SK-N-SH (cell line): ENCODE measurements at regions not wholly inside any gene's neighbourhood (a gene's known extent, or its start where the extent isn't known, plus 50 kb on each side); places are given as distances from the start of the nearest gene placed in this dataset.
"Not testable (repeated sequence)": the region's sequence is repeated elsewhere in the genome, so short reads cannot be mapped to it uniquely, and the experiment has no call there.

Experiments
- CTCF ChIP-seq: fragments of 200-600 bp; sonication (generic); IDR thresholded peaks from 2 replicates; pipeline ENCODE4 v1.6.1; 2017; ENCODE audit warnings: antibody characterized with exemption, mild to moderate bottlenecking, moderate library complexity
- EP300 ChIP-seq, 2 experiments: IDR thresholded peaks; 2 replicates each; pipeline versions ENCODE4 v1.4.0 to v1.6.1; 2012; ENCODE audit warnings: borderline replicate concordance in 1 of 2, low read depth in 1 of 2, low read length in 1 of 2
- EZH2phosphoT487 ChIP-seq: fragments of 200-600 bp; sonication (generic); IDR thresholded peaks from 2 replicates; pipeline ENCODE4 v1.6.1; 2017; ENCODE audit warnings: low read depth, mixed run types, mild to moderate bottlenecking, antibody characterized with exemption, moderate library complexity, borderline replicate concordance
- POLR2AphosphoS5 ChIP-seq: IDR thresholded peaks from 2 replicates; pipeline ENCODE4 v1.6.1; 2012; ENCODE audit warnings: low read depth, low read length
- RAD21 ChIP-seq: IDR thresholded peaks from 2 replicates; pipeline ENCODE4 v1.6.1; 2012; ENCODE audit warnings: mild to moderate bottlenecking, low read length
- RCOR1 ChIP-seq: fragments of 150-350 bp; IDR thresholded peaks from 2 replicates; pipeline ENCODE4 v1.6.1; 2017; ENCODE audit warnings: antibody characterized with exemption, low read length
- RFX5 ChIP-seq: IDR thresholded peaks from 2 replicates; pipeline ENCODE4 v1.6.1; 2012; ENCODE audit warnings: mild to moderate bottlenecking, improper control_type of control experiment, low read length
- SIN3A ChIP-seq: IDR thresholded peaks from 2 replicates; pipeline ENCODE4 v1.6.1; 2012; ENCODE audit warnings: low read depth, mild to moderate bottlenecking, low read length, moderate library complexity, borderline replicate concordance
- TAF1 ChIP-seq: IDR thresholded peaks from 2 replicates; pipeline ENCODE4 v1.6.1; 2012; ENCODE audit warnings: low read depth, mild to moderate bottlenecking, low read length, moderate library complexity, borderline replicate concordance
- USF2 ChIP-seq: fragments of 150-350 bp; IDR thresholded peaks from 2 replicates; pipeline ENCODE4 v1.6.1; 2017; ENCODE audit warnings: antibody characterized with exemption, low read length, low read depth, borderline replicate concordance
- TF ChIP-seq, protein P1 (sequence below): IDR thresholded peaks from 2 replicates; pipeline ENCODE4; 2012
- TF ChIP-seq, protein P2 (sequence below): IDR thresholded peaks from 2 replicates; pipeline ENCODE4 v1.4.0; 2012; ENCODE audit warnings: low read depth

DNA sequence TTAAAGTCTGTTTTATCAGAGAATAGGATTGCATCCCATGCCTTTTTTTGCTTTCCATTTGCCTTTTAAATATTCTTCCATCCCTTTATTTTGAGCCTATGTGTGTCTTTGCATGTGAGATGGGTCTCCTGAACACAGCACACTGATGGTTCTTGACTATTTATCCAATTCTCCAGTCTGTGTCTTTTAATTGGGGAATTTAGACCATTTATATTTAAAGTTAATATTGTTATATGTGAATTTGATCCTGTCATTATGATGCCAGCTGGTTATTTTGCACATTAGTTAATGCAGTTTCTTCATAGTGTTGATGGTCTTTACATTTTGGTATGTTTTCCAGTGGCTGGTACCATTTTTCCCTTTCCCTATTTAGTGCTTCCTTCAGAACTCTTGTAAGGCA lies 1287.0 kb downstream of the REEP3 start:
- TF ChIP-seq CTCF; SIN3A; RFX5; RAD21; TAF1; POLR2AphosphoS5; EP300 (IDR thresholded peaks at IDR 0.05; ENCODE audit: borderline replicate concordance in 1 of 2, low read depth in 1 of 2, low read length in 1 of 2); RCOR1; USF2; EZH2phosphoT487: not testable (repeated sequence)
- TF ChIP-seq, protein P1, sequence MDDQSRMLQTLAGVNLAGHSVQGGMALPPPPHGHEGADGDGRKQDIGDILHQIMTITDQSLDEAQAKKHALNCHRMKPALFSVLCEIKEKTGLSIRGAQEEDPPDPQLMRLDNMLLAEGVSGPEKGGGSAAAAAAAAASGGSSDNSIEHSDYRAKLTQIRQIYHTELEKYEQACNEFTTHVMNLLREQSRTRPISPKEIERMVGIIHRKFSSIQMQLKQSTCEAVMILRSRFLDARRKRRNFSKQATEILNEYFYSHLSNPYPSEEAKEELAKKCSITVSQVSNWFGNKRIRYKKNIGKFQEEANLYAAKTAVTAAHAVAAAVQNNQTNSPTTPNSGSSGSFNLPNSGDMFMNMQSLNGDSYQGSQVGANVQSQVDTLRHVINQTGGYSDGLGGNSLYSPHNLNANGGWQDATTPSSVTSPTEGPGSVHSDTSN = not testable (repeated sequence)
- TF ChIP-seq, protein P2, sequence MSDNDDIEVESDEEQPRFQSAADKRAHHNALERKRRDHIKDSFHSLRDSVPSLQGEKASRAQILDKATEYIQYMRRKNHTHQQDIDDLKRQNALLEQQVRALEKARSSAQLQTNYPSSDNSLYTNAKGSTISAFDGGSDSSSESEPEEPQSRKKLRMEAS = not testable (repeated sequence)
